Stimulated activated CD8-positive, alpha-beta memory T cell treated with anti-CD3 and anti-CD28 coated beads, Interleukin-4, amount 100 ng/mL, for 4 hours (primary cell): ENCODE measurements at regions not wholly inside any gene's neighbourhood (a gene's known extent, or its start where the extent isn't known, plus 50 kb on each side); places are given as distances from the start of the nearest gene placed in this dataset.
"Not testable (repeated sequence)": the region's sequence is repeated elsewhere in the genome, so short reads cannot be mapped to it uniquely, and the experiment has no call there.

ENCODE experiments used
- DNase-seq, 2 donors: peaks; one replicate each; pipeline ENCODE4 v3.0.0-alpha.2; 2020; ENCODE audit warnings: low read depth in 2 of 2, low spot score in 1 of 2

GRCh38 chr10:32217216-32217615 is 129.7 kb downstream of the EPC1 start:
- DNase-seq: no peak

- not testable (repeated sequence) for DNase-seq
Observed at GRCh38 chr10:32213838-32214237, 133.1 kb downstream of the EPC1 start.

- DNase-seq: no peak
Observed at GRCh38 chr10:32211046-32211363, 136.0 kb downstream of the EPC1 start.

- no peak for DNase-seq
Observed at GRCh38 chr10:32210306-32211045, 136.5 kb downstream of the EPC1 start.

GRCh38 chr10:32208005-32208404 is 139.0 kb downstream of the EPC1 start:
- DNase-seq: not testable (repeated sequence)

GRCh38 chr10:32207544-32207943 is 139.4 kb downstream of the EPC1 start:
- DNase-seq: peak; percentile 2 to 24

- no peak for DNase-seq
Observed at GRCh38 chr10:32205670-32206069, 141.3 kb downstream of the EPC1 start.

- DNase-seq: no peak
Observed at GRCh38 chr10:32204606-32205005, 142.4 kb downstream of the EPC1 start.

GRCh38 chr10:32199714-32200394 is 143.6 kb upstream of the KIF5B start:
- no peak for DNase-seq

- DNase-seq: no peak
Observed at GRCh38 chr10:32197423-32197822, 141.2 kb upstream of the KIF5B start.

GRCh38 chr10:32190890-32191491 is 134.8 kb upstream of the KIF5B start:
- no peak for DNase-seq

- no peak for DNase-seq
Observed at GRCh38 chr10:32189400-32190084, 133.3 kb upstream of the KIF5B start.

- not testable (repeated sequence) for DNase-seq
Observed at GRCh38 chr10:32188601-32189000, 132.4 kb upstream of the KIF5B start.

GRCh38 chr10:32187686-32188085 is 131.5 kb upstream of the KIF5B start:
- DNase-seq: no peak

- not testable (repeated sequence) for DNase-seq
Observed at GRCh38 chr10:32183652-32184051, 127.4 kb upstream of the KIF5B start.

- DNase-seq: no peak
Observed at GRCh38 chr10:32182476-32182875, 126.3 kb upstream of the KIF5B start.

GRCh38 chr10:32180390-32181280 is 124.4 kb upstream of the KIF5B start:
- no peak for DNase-seq

- DNase-seq: no peak
Observed at GRCh38 chr10:32179836-32180235, 123.6 kb upstream of the KIF5B start.

GRCh38 chr10:32177594-32177993 is 121.4 kb upstream of the KIF5B start:
- not testable (repeated sequence) for DNase-seq

- no peak for DNase-seq
Observed at GRCh38 chr10:32175629-32176028, 119.4 kb upstream of the KIF5B start.

GRCh38 chr10:32174349-32174893 is 118.2 kb upstream of the KIF5B start:
- no peak for DNase-seq
